ENCODE measurements at regions not wholly inside any gene's neighbourhood (a gene's known extent, or its start where the extent isn't known, plus 50 kb on each side); places are given as distances from the start of the nearest gene placed in this dataset.

DNA sequence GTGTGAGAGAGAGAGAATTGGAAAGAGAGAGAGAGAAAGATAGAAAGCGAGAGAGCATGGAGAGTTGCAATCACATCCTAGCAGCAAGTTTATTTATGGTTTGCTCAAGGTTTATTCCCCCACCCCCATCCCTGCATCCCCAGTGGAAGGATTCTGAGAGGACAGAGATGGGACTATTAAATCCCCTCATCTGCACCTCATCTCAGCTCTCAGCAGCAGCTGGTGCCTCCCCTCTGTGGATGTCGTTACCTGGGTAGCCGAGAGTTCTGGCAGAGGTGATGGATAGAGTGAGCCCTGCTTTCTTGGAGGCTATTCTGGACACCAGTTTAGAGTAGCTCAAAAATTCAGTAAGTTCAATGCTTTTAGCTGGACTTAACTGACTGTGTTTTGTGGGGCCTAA, 132.0 kb upstream of the RAI2 start:
- Histone ChIP-seq H4K20me1 (ENCODE audit: insufficient read depth, low read length, poor library complexity, severe bottlenecking) (no peaks in the 10 kb centered on the region), H3K9me3 (ENCODE audit: insufficient read depth, low read depth, low read length) (no peaks in the 10 kb centered on the region), H3K36me3 (ENCODE audit: insufficient read depth, low read length) (no peaks in the 10 kb centered on the region), H3K79me2 (ENCODE audit: insufficient read depth, low read length) (no peaks in the 10 kb centered on the region), H3K9me2 (replicated peaks; ENCODE audit: low read depth, low read length) (no peaks in the 10 kb centered on the region), H3K27me3 (ENCODE audit: insufficient read depth, low read length, poor library complexity, severe bottlenecking) (no peaks in the 10 kb centered on the region), H3K4me2 (ENCODE audit: low read depth, low read length, poor library complexity, severe bottlenecking) (no peak overlapping the region), H3K9ac (ENCODE audit: low read depth, low read length, poor library complexity, severe bottlenecking) (no peak overlapping the region), H3K4me3 (ENCODE audit: low read length, poor library complexity, severe bottlenecking) (no peak overlapping the region), H3F3A (ENCODE audit: low read depth) (no peaks in the 10 kb centered on the region), H3K4me1 (ENCODE audit: insufficient read depth, low read length, poor library complexity, severe bottlenecking) (no peaks in the 10 kb centered on the region), H2AFZ (ENCODE audit: low read length) (no peak overlapping the region)
- TF ChIP-seq EZH2phosphoT487 (IDR thresholded peaks at IDR 0.05; ENCODE audit: borderline replicate concordance) (no peak), CTCF (conservative IDR thresholded peaks at IDR 0.05; ENCODE audit: low read length) (no peak)

DNA sequence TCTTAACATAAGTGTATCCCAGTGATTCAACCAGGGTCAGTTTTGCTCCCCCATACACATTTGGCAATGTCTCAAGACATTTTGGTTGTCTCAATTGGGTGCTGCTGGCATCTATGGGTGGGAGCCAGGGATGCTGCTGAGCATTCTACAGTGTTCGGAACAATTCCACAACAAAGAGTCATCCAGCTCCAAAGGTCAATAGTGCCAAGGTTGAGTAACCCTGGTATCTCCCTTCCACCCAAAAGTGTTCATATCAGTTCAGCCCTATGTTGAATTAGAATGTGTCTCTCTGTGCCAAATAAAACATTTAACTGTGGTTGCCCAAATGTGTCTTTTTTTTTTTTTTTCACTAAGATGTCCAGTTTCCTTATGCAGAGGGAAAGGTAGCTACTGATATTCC, 129.4 kb upstream of the RAI2 start:
- no peaks in the 10 kb centered on the region for H3K4me1 ChIP-seq (ENCODE audit: insufficient read depth, low read length, poor library complexity, severe bottlenecking)
- no peaks in the 10 kb centered on the region for H3K79me2 ChIP-seq (ENCODE audit: insufficient read depth, low read length)
- no peaks in the 10 kb centered on the region for H3K9me3 ChIP-seq (ENCODE audit: insufficient read depth, low read depth, low read length)
- H3K9me2 ChIP-seq (replicated peaks; ENCODE audit: low read depth, low read length) = no peaks in the 10 kb centered on the region
- H3K9ac ChIP-seq (ENCODE audit: low read depth, low read length, poor library complexity, severe bottlenecking) = no peak overlapping the region
- H4K20me1 ChIP-seq (ENCODE audit: insufficient read depth, low read length, poor library complexity, severe bottlenecking) = no peaks in the 10 kb centered on the region
- no peak overlapping the region for H3K4me3 ChIP-seq (ENCODE audit: low read length, poor library complexity, severe bottlenecking)
- no peak overlapping the region for H3K4me2 ChIP-seq (ENCODE audit: low read depth, low read length, poor library complexity, severe bottlenecking)
- H3K36me3 ChIP-seq (ENCODE audit: insufficient read depth, low read length) = no peaks in the 10 kb centered on the region
- H2AFZ ChIP-seq (ENCODE audit: low read length) = no peak overlapping the region
- no peaks in the 10 kb centered on the region for H3K27me3 ChIP-seq (ENCODE audit: insufficient read depth, low read length, poor library complexity, severe bottlenecking)
- no peak for TF ChIP-seq CTCF (conservative IDR thresholded peaks at IDR 0.05; ENCODE audit: low read length)
- no peak for TF ChIP-seq EZH2phosphoT487 (IDR thresholded peaks at IDR 0.05; ENCODE audit: borderline replicate concordance)
- H3F3A ChIP-seq (ENCODE audit: low read depth) = no peaks in the 10 kb centered on the region

- Histone ChIP-seq H3K36me3 (ENCODE audit: insufficient read depth, low read length) (no peaks in the 10 kb centered on the region), H3K4me2 (ENCODE audit: low read depth, low read length, poor library complexity, severe bottlenecking) (no peak overlapping the region), H3K4me3 (ENCODE audit: low read length, poor library complexity, severe bottlenecking) (no peak overlapping the region), H4K20me1 (ENCODE audit: insufficient read depth, low read length, poor library complexity, severe bottlenecking) (no peaks in the 10 kb centered on the region), H3F3A (ENCODE audit: low read depth) (no peaks in the 10 kb centered on the region), H2AFZ (ENCODE audit: low read length) (no peak overlapping the region), H3K9me2 (replicated peaks; ENCODE audit: low read depth, low read length) (no peaks in the 10 kb centered on the region), H3K79me2 (ENCODE audit: insufficient read depth, low read length) (no peaks in the 10 kb centered on the region), H3K9ac (ENCODE audit: low read depth, low read length, poor library complexity, severe bottlenecking) (no peak overlapping the region), H3K9me3 (ENCODE audit: insufficient read depth, low read depth, low read length) (no peaks in the 10 kb centered on the region), H3K4me1 (ENCODE audit: insufficient read depth, low read length, poor library complexity, severe bottlenecking) (no peaks in the 10 kb centered on the region), H3K27me3 (ENCODE audit: insufficient read depth, low read length, poor library complexity, severe bottlenecking) (no peaks in the 10 kb centered on the region)
- no peak for TF ChIP-seq EZH2phosphoT487 (IDR thresholded peaks at IDR 0.05; ENCODE audit: borderline replicate concordance)
- TF ChIP-seq CTCF (conservative IDR thresholded peaks at IDR 0.05; ENCODE audit: low read length) = no peak
Measured at GRCh38 chrX:17987783-17988182, 126.7 kb upstream of the RAI2 start.

All from Loucy (cell line).